ENCODE measurements at regions not wholly inside any gene's neighbourhood (a gene's known extent, or its start where the extent isn't known, plus 50 kb on each side); places are given as distances from the start of the nearest gene placed in this dataset.

GRCh38 chrX:8927701-8928100, 106.2 kb downstream of the FAM9B start:
- H3K4me3 ChIP-seq (ENCODE audit: low read depth, low read length): no peak overlapping the region
- DNase-seq (ENCODE audit: low read depth): no peak
- no peak for TF ChIP-seq CTCF (IDR thresholded peaks at IDR 0.05; ENCODE audit: low read depth, low read length, missing control alignments)

- no peak overlapping the region for H3K4me3 ChIP-seq (ENCODE audit: low read depth, low read length)
- TF ChIP-seq CTCF (IDR thresholded peaks at IDR 0.05; ENCODE audit: low read depth, low read length, missing control alignments): no peak
- no peak for DNase-seq (ENCODE audit: low read depth)
These were observed 106.8 kb downstream of the FAM9B start for GRCh38 chrX:8927066-8927635.

DNA sequence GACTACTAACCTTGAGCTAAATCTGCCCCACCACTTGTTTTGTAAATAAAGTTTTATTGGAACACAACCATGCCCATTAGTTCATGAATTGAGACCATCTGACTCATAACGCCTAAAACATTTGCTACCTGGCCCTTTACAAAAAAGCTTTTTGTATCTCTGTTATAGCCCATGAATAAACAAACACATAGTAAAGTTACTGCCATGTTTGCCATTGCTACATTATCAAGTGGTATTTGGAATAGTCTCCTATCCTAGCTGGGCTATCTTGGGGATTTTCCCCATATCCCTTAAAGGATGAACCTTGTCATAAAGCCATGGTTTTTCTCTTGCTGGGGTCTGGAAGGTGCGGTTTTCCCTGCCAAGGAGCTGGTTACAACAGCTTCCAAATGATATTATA, 112.3 kb downstream of the FAM9B start:
- no peak for DNase-seq (ENCODE audit: low read depth)
- TF ChIP-seq CTCF (IDR thresholded peaks at IDR 0.05; ENCODE audit: low read depth, low read length, missing control alignments): no peak
- H3K4me3 ChIP-seq (ENCODE audit: low read depth, low read length): no peak overlapping the region

- no peak for DNase-seq (ENCODE audit: low read depth)
- no peak overlapping the region for H3K4me3 ChIP-seq (ENCODE audit: low read depth, low read length)
- no peak for TF ChIP-seq CTCF (IDR thresholded peaks at IDR 0.05; ENCODE audit: low read depth, low read length, missing control alignments)
These were observed 114.1 kb downstream of the FAM9B start for GRCh38 chrX:8919801-8920200.

DNA sequence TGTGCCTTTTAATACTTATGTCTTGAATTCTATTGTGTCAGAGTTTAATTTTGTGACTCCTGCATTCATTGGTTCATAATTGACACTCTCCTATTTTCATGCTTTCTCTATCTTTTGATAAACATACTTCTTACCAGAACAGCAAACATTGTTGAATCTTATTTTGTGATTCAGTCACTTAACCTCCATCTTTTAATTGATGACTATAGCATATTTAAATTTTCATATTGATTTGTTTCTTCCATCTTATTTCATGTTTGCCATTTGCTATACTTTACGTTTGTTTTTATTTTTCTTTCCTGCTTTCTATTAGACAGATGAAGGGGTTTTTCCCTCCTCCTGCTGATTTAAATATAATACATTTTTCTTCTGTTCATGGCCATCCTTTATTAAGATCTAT, 115.5 kb upstream of the FAM9A start:
- no peak for DNase-seq (ENCODE audit: low read depth)
- H3K4me3 ChIP-seq (ENCODE audit: low read depth, low read length): no peak overlapping the region
- TF ChIP-seq CTCF (IDR thresholded peaks at IDR 0.05; ENCODE audit: low read depth, low read length, missing control alignments): no peak

DNA sequence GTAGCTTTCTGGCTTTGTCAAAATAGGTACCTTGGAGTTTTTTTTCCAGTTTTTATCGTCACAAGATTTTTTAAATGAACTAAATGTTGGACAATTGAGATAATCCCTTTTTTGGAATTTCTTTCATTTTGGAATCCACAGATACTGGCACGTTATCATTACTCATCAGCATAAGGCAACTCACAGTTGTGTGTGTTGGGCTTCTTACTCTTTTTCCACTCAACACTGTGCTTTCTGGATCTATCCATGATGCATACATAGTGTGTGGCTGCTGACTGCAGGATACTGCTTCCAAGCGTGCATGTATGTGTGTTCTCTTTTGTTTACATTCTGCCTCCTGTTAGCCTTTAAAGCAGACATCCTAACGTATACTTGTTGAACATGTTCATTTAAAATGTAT, 113.5 kb upstream of the FAM9A start:
- no peak for DNase-seq (ENCODE audit: low read depth)
- no peak overlapping the region for H3K4me3 ChIP-seq (ENCODE audit: low read depth, low read length)
- TF ChIP-seq CTCF (IDR thresholded peaks at IDR 0.05; ENCODE audit: low read depth, low read length, missing control alignments): no peak

DNA sequence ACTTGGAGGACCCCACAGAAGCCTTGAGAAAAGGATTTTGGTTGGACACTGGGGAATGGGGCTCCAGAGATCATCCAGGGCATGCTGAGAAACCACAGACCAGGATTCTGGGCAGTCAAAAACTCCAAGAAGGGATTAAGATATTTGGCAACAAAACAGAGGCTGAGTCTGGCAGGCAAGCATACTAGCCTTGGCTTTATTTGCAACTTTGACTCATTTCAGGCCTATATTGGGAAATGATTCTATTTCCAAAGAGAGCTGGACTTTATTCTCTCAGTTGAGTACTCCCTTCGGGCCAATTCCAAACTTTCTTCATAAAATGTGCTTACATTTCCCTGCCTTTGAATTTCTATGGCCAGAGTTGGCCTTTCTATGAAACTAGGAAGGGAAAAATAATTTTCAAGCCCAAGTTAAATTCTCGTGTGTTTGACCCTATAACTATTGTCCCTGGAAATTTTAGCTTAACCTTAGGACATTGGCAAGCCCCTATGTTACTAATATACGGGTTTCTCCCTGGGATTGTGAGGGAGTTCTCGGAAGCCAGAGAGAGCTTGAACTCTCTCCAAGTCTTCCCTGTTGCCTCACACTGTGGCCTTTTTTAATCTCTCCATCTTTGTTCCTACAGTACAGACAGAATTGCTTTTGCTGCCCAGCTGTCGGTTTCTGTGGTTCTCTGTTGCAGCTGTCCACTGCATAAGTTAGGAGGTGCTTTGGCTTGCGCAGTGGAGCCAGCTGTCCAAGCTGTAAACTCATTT, 112.6 kb upstream of the FAM9A start:
- TF ChIP-seq CTCF (IDR thresholded peaks at IDR 0.05; ENCODE audit: low read depth, low read length, missing control alignments): no peak
- no peak overlapping the region for H3K4me3 ChIP-seq (ENCODE audit: low read depth, low read length)
- no peak for DNase-seq (ENCODE audit: low read depth)
